PC-9 (cell line): ENCODE measurements at regions not wholly inside any gene's neighbourhood (a gene's known extent, or its start where the extent isn't known, plus 50 kb on each side); places are given as distances from the start of the nearest gene placed in this dataset.

ENCODE experiments used
- BruUV-seq: library from RNA; stranded (reverse); fragments of 400-500 nt; replicated peaks from 2 replicates; lab custom pipeline; 2021; lab: Mats Ljungman, UMichigan
- CTCF ChIA-PET: fragments of 300-600 bp; sonication (Branson Sonifier 250); formaldehyde crosslinking; loops from one replicate; lab custom pipeline; 2022; ENCODE audit warnings: antibody characterized with exemption; lab: Charles Lee
- POLR2A ChIA-PET: fragments of 300-600 bp; sonication (Branson Sonifier 250); formaldehyde crosslinking; loops from one replicate; lab custom pipeline; 2022; ENCODE audit warnings: antibody characterized with exemption; ENCODE audit not compliant: unreplicated experiment; lab: Charles Lee
- DNase-seq, 2 experiments: peaks; one replicate each; pipeline versions ENCODE4 v3.0.0 to v3.0.0-alpha.2; 2015 to 2022; ENCODE audit warnings: mixed read lengths in 1 of 2
- H2AFZ ChIP-seq: fragments of 200-600 bp; sonication (generic); 2 replicates; pipeline ENCODE4 v1.8.1; 2017; ENCODE audit warnings: antibody characterized with exemption
- H3F3A ChIP-seq: fragments of 200-600 bp; sonication (generic); 2 replicates; pipeline ENCODE4 v1.8.1; 2017; ENCODE audit warnings: antibody characterized with exemption, mild to moderate bottlenecking, low read depth; ENCODE audit not compliant: insufficient read depth
- H3K27ac ChIP-seq: fragments of 200-600 bp; sonication (generic); 2 replicates; pipeline ENCODE4 v1.6.1; 2016; ENCODE audit warnings: mixed run types
- H3K27me3 ChIP-seq: fragments of 200-600 bp; sonication (generic); 2 replicates; pipeline ENCODE4 v1.6.1; 2016; ENCODE audit warnings: low read depth, mixed run types; ENCODE audit not compliant: insufficient read depth
- H3K36me3 ChIP-seq: fragments of 200-600 bp; sonication (generic); 2 replicates; pipeline ENCODE4 v1.6.1; 2016; ENCODE audit warnings: low read depth, mixed run types
- H3K4me1 ChIP-seq: fragments of 200-600 bp; sonication (generic); replicated peaks from 2 replicates; pipeline ENCODE4 v1.6.1; 2016; ENCODE audit warnings: mixed run types; ENCODE audit not compliant: insufficient read depth
- H3K4me2 ChIP-seq: fragments of 200-600 bp; sonication (generic); 2 replicates; pipeline ENCODE4 v1.6.1; 2017; ENCODE audit warnings: mixed run types
- H3K4me3 ChIP-seq: fragments of 200-600 bp; sonication (generic); 2 replicates; pipeline ENCODE4 v1.6.1; 2016; ENCODE audit warnings: mixed run types
- H3K79me2 ChIP-seq: fragments of 200-600 bp; sonication (generic); 2 replicates; pipeline ENCODE4 v1.6.1; 2017; ENCODE audit warnings: low read depth, mixed run types
- H3K9me2 ChIP-seq: fragments of 200-600 bp; sonication (generic); 2 replicates; pipeline ENCODE4 v1.8.1; 2017; ENCODE audit warnings: mild to moderate bottlenecking; ENCODE audit not compliant: insufficient read depth
- H3K9me3 ChIP-seq: fragments of 200-600 bp; sonication (generic); 2 replicates; pipeline ENCODE4 v1.8.1; 2016; ENCODE audit warnings: low read depth; ENCODE audit not compliant: insufficient read depth
- H4K20me1 ChIP-seq: fragments of 200-600 bp; sonication (generic); 2 replicates; pipeline ENCODE4 v1.8.1; 2017; ENCODE audit not compliant: insufficient read depth
- EZH2 ChIP-seq: fragments of 200-600 bp; sonication (generic); IDR thresholded peaks from 2 replicates; pipeline ENCODE4 v1.8.0; 2017; ENCODE audit warnings: antibody characterized with exemption, low read depth
- intact Hi-C: fragments of 100-400 bp; cut with micrococcal nuclease; formaldehyde crosslinking; loops from one replicate; pipeline ENCODE4 v1.10.0; 2022; ENCODE audit not compliant: unreplicated experiment
- TF ChIP-seq, protein P1 (sequence below): fragments of 200-600 bp; sonication (generic); conservative IDR thresholded peaks from 2 replicates; pipeline ENCODE4 v1.6.1; 2017; ENCODE audit warnings: mixed run types, antibody characterized with exemption, mild to moderate bottlenecking, moderate library complexity

- Histone ChIP-seq H3K27ac (no peak overlapping the region), H4K20me1 (no peaks in the 10 kb centered on the region; the same call in 1 of the 2 replicates), H3K9me2 (no peaks in the 10 kb centered on the region), H3K36me3 (no peaks in the 10 kb centered on the region), H3K79me2 (no peaks in the 10 kb centered on the region), H3F3A (no peaks in the 10 kb centered on the region), H3K27me3 (peaks cover 69% of the 10 kb centered on the region), H3K4me1 (no peaks in the 10 kb centered on the region), H2AFZ (no peak overlapping the region), H3K9me3 (no peaks in the 10 kb centered on the region; the same call in 1 of the 2 replicates), H3K4me2 (no peak overlapping the region), H3K4me3 (no peak overlapping the region)
- no peak for DNase-seq
- intact Hi-C loops, result no loop called here
- ChIA-PET POLR2A (no interaction called here), CTCF (no interaction called here)
- TF ChIP-seq, protein P1, sequence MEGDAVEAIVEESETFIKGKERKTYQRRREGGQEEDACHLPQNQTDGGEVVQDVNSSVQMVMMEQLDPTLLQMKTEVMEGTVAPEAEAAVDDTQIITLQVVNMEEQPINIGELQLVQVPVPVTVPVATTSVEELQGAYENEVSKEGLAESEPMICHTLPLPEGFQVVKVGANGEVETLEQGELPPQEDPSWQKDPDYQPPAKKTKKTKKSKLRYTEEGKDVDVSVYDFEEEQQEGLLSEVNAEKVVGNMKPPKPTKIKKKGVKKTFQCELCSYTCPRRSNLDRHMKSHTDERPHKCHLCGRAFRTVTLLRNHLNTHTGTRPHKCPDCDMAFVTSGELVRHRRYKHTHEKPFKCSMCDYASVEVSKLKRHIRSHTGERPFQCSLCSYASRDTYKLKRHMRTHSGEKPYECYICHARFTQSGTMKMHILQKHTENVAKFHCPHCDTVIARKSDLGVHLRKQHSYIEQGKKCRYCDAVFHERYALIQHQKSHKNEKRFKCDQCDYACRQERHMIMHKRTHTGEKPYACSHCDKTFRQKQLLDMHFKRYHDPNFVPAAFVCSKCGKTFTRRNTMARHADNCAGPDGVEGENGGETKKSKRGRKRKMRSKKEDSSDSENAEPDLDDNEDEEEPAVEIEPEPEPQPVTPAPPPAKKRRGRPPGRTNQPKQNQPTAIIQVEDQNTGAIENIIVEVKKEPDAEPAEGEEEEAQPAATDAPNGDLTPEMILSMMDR, result no peak
- no peak for TF ChIP-seq EZH2
- BruUV-seq, result no TSS peak
These were observed 164.7 kb downstream of the ACTR3B start for GRCh38 chr7:152924238-152924637.

- Histone ChIP-seq H3K4me2 (no peak overlapping the region), H2AFZ (no peak overlapping the region), H3K27ac (no peak overlapping the region), H3K4me1 (no peaks in the 10 kb centered on the region), H4K20me1 (no peaks in the 10 kb centered on the region; the same call in 1 of the 2 replicates), H3K79me2 (no peaks in the 10 kb centered on the region), H3K9me3 (no peaks in the 10 kb centered on the region; the same call in 1 of the 2 replicates), H3F3A (no peaks in the 10 kb centered on the region), H3K4me3 (no peak overlapping the region), H3K27me3 (peaks cover 63% of the 10 kb centered on the region), H3K9me2 (no peaks in the 10 kb centered on the region), H3K36me3 (no peaks in the 10 kb centered on the region)
- TF ChIP-seq EZH2, result no peak
- TF ChIP-seq, protein P1, result no peak
- intact Hi-C loops, result no loop called here
- CTCF ChIA-PET, result no interaction called here
- no TSS peak for BruUV-seq
- no peak for DNase-seq
- POLR2A ChIA-PET, result no interaction called here
These were observed 165.4 kb downstream of the ACTR3B start for GRCh38 chr7:152924826-152925411.

GRCh38 chr7:152925412-152926147, 166.0 kb downstream of the ACTR3B start:
- H4K20me1 ChIP-seq, result no peaks in the 10 kb centered on the region; the same call in 1 of the 2 replicates
- no peaks in the 10 kb centered on the region for H3K9me2 ChIP-seq
- peaks cover 60% of the 10 kb centered on the region for H3K27me3 ChIP-seq
- TF ChIP-seq, protein P1, result no peak
- no peak for TF ChIP-seq EZH2
- ChIA-PET POLR2A (no interaction called here), CTCF (no interaction called here)
- H3K27ac ChIP-seq, result no peak overlapping the region
- H3F3A ChIP-seq, result no peaks in the 10 kb centered on the region
- BruUV-seq, result no TSS peak
- H3K9me3 ChIP-seq, result no peaks in the 10 kb centered on the region; the same call in 1 of the 2 replicates
- no peaks in the 10 kb centered on the region for H3K4me1 ChIP-seq
- no peaks in the 10 kb centered on the region for H3K36me3 ChIP-seq
- intact Hi-C loops, result no loop called here
- DNase-seq, result no peak
- H3K4me2 ChIP-seq, result no peak overlapping the region
- no peaks in the 10 kb centered on the region for H3K79me2 ChIP-seq
- H2AFZ ChIP-seq, result no peak overlapping the region
- no peak overlapping the region for H3K4me3 ChIP-seq
